ENCODE measurements at regions not wholly inside any gene's neighbourhood (a gene's known extent, or its start where the extent isn't known, plus 50 kb on each side); places are given as distances from the start of the nearest gene placed in this dataset.
A peak's percentile ranks its signal among the peaks of the same experiment; 100 is the strongest.

DNA sequence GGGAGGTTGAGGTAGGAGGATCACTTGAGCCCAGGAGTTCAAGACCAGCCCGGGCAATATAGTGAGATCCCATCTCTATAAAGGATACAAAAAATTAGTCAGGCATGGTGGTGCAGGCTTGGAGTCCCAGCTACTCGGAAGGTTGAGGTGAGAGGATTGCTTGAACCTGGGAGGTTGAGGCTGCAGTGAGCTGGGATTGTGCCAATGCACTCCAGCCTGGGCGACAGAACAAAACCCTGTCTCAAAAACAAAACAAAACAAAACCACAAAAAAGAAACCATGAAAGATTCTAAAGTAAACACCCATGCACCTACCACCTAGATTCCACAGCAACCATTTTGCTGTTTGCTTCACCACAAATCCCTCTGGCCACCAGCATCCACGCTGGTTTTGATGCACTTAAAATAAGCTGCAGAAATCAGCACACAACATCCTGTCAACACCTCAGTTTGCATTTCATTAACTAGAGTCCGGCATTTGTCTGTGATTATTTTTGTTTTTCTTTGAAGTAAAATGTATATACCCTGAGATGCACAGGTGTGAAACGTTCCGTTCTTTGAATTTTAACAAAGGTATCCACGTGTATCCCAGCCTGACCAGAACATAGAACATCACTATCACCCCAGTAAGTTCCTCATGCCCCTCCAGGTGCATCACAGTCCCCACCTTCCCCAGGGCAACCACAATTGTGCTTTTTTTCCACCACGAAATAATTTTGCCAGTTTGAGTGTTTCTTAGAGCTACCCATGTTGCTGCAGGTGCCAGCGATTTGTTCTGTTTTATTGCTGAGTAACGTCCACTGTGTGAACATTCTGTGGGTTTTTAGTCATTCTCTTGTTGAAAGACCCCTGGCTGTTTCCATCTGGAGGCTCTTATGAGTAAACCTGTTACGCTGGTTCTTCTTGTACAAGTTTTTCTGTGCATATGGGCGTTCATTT is 191.5 kb downstream of the SEC14L1 start:
- TF ChIP-seq, protein P1, sequence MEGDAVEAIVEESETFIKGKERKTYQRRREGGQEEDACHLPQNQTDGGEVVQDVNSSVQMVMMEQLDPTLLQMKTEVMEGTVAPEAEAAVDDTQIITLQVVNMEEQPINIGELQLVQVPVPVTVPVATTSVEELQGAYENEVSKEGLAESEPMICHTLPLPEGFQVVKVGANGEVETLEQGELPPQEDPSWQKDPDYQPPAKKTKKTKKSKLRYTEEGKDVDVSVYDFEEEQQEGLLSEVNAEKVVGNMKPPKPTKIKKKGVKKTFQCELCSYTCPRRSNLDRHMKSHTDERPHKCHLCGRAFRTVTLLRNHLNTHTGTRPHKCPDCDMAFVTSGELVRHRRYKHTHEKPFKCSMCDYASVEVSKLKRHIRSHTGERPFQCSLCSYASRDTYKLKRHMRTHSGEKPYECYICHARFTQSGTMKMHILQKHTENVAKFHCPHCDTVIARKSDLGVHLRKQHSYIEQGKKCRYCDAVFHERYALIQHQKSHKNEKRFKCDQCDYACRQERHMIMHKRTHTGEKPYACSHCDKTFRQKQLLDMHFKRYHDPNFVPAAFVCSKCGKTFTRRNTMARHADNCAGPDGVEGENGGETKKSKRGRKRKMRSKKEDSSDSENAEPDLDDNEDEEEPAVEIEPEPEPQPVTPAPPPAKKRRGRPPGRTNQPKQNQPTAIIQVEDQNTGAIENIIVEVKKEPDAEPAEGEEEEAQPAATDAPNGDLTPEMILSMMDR (IDR thresholded peaks at IDR 0.05) = peak in 1 of 7 experiments; percentile 3
- TF ChIP-seq POLR2A (IDR thresholded peaks at IDR 0.05) (no peak), POLR2AphosphoS5 (IDR thresholded peaks at IDR 0.05) (no peak)

Measured in stomach (tissue), 4 donors.